Vagina (tissue), 2 donors: ENCODE measurements at regions not wholly inside any gene's neighbourhood (a gene's known extent, or its start where the extent isn't known, plus 50 kb on each side); places are given as distances from the start of the nearest gene placed in this dataset.

Experiments
- DNase-seq, 2 donors: peaks; one replicate each; pipeline ENCODE4 v3.0.0-alpha.2; 2017; ENCODE audit errors: extremely low spot score in 2 of 2
- H3K27ac ChIP-seq: fragments of 200-600 bp; sonication (generic); one replicate; pipeline ENCODE4 v1.5.1; 2019
- H3K27me3 ChIP-seq: fragments of 200-600 bp; sonication (generic); one replicate; pipeline ENCODE4 v1.5.1; 2019
- H3K36me3 ChIP-seq, 2 donors: fragments of 200-600 bp; sonication (generic); one replicate each; pipeline ENCODE4 v1.5.1; 2017 to 2019
- H3K4me1 ChIP-seq: fragments of 200-600 bp; sonication (generic); one replicate; pipeline ENCODE4 v1.5.1; 2019
- H3K4me3 ChIP-seq, 2 donors: fragments of 200-600 bp; sonication (generic); 1 replicate in 1 of 2; 2 replicates in 1 of 2; pipeline ENCODE4 v1.5.1; 2016 to 2019
- H3K9me3 ChIP-seq: fragments of 200-600 bp; sonication (generic); one replicate; pipeline ENCODE4 v1.5.1; 2019
- POLR2A ChIP-seq, 2 donors: fragments of 450-650 bp; IDR thresholded peaks; one replicate each; pipeline ENCODE4 v1.6.1; 2017; ENCODE audit warnings: antibody characterized with exemption in 2 of 2, mild to moderate bottlenecking in 2 of 2, moderate library complexity in 2 of 2
- POLR2AphosphoS5 ChIP-seq, 2 donors: sonication (generic); formaldehyde crosslinking; IDR thresholded peaks; one replicate each; pipeline ENCODE4 v1.9.0; 2017; ENCODE audit warnings: antibody characterized with exemption in 2 of 2, mild to moderate bottlenecking in 2 of 2, low read depth in 1 of 2; ENCODE audit not compliant: insufficient read depth in 1 of 2
- intact Hi-C: fragments of 100-400 bp; cut with DNase I; formaldehyde crosslinking; loops from one replicate; pipeline ENCODE4 v1.15.1; 2023
- TF ChIP-seq, protein P1 (sequence below), 3 experiments: fragments of 450-650 bp in 2 of 3; fragments of 200-600 bp in 1 of 3; sonication (generic) in 1 of 3; IDR thresholded peaks; one replicate each; pipeline ENCODE4 v1.5.1; 2017 to 2019; ENCODE audit warnings: antibody characterized with exemption in 3 of 3, mild to moderate bottlenecking in 2 of 3, moderate library complexity in 2 of 3

DNA sequence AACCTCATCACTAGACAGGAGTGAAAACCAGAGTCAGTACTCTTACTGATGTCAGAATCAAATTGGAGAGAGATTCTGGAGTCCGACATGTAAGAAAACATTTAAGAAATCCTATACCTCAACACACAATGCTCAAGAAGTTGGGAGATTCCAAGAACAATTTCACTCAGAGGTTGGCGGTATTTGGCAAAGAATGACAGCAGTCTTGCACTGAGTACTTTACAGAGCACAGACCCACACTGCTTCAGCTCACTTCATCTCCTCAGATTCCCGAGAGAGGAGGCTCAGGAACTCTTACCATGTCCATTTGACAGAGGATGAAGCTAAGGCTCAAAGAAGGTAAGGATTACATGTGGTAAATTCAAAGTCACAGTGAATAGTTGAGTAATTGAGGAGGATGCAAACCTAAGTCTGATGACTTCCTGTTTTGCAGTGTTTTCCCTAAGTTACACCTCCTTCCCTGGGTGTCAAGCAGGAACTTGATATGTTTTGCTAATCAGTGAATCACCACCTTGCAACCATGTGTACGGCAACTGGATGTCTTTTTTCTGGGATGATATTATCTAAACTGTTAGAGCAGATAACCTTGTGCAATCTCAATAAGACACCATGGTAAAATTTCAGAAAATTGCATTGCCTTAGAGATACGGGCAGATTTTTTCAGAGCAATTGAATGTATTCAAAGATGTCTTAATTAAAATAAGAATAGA lies 61.3 kb upstream of the MME start:
- H3K4me3 ChIP-seq, result no peak overlapping the region
- no peaks in the 10 kb centered on the region for H3K9me3 ChIP-seq
- no peak for DNase-seq
- H3K36me3 ChIP-seq, result no peaks in the 10 kb centered on the region
- intact Hi-C loops, result no loop called here
- no peaks in the 10 kb centered on the region for H3K4me1 ChIP-seq
- no peaks in the 10 kb centered on the region for H3K27me3 ChIP-seq
- TF ChIP-seq, protein P1, sequence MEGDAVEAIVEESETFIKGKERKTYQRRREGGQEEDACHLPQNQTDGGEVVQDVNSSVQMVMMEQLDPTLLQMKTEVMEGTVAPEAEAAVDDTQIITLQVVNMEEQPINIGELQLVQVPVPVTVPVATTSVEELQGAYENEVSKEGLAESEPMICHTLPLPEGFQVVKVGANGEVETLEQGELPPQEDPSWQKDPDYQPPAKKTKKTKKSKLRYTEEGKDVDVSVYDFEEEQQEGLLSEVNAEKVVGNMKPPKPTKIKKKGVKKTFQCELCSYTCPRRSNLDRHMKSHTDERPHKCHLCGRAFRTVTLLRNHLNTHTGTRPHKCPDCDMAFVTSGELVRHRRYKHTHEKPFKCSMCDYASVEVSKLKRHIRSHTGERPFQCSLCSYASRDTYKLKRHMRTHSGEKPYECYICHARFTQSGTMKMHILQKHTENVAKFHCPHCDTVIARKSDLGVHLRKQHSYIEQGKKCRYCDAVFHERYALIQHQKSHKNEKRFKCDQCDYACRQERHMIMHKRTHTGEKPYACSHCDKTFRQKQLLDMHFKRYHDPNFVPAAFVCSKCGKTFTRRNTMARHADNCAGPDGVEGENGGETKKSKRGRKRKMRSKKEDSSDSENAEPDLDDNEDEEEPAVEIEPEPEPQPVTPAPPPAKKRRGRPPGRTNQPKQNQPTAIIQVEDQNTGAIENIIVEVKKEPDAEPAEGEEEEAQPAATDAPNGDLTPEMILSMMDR (IDR thresholded peaks at IDR 0.05), result no peak
- no peak for TF ChIP-seq POLR2A (IDR thresholded peaks at IDR 0.05)
- no peak overlapping the region for H3K27ac ChIP-seq

DNA sequence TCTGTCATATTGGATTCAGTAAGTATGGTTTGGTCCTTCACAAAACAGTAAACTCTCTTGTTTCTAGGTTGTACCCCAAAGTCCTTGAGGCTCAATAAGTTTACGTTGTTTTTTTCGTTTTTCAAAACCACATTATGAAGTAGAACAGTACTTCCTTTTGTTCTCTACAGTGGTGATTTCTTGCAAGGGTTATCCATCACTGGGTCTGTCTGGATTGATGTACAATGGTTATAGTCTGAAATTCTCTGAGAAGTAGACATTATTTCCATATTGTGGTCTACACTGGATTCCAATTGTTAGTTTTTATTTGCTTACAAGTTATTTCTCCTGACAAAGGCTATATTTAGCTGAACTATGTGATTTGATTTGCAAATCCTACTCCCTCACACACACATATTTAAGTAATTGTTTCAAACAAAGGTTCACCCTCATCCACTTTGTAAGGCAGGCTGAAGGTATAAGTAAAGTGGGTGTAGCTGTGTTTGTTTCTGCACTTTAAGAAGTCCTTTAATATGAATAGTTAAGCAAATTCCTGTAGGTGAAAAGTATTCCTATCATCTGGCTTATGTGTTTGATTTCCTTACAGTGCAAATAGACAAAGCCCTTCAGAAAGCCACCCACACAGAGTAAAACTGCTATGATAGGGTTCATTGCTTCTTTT lies 64.2 kb upstream of the MME start:
- Histone ChIP-seq H3K27ac (no peak overlapping the region), H3K36me3 (no peaks in the 10 kb centered on the region), H3K4me3 (no peak overlapping the region), H3K4me1 (no peaks in the 10 kb centered on the region), H3K9me3 (no peaks in the 10 kb centered on the region), H3K27me3 (no peaks in the 10 kb centered on the region)
- TF ChIP-seq, protein P1 (IDR thresholded peaks at IDR 0.05), result no peak
- TF ChIP-seq POLR2AphosphoS5 (IDR thresholded peaks at IDR 0.05; ENCODE audit: insufficient read depth in 1 of 2, low read depth in 1 of 2), result no peak
- no peak for TF ChIP-seq POLR2A (IDR thresholded peaks at IDR 0.05)
- intact Hi-C loops, result no loop called here
- DNase-seq, result no peak

DNA sequence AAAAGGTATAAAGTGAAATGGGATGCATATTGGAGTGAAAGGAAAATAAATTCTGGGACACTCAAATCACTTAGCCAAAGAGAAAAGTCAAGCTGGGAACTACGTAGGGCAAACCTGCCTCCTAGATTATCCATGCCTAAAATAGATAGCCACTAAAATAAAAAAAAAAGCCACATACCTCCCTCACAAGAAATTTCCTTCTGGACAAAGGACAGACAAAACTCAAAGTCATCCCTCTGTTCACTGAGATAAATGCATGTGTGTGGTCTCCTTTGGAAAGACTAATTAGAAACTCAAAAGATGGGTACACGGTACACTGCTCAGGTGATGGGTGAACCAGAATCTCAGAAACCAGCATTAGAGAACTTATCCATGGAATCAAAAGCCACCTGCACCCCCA lies 65.2 kb upstream of the MME start:
- TF ChIP-seq, protein P1 (IDR thresholded peaks at IDR 0.05), result no peak
- TF ChIP-seq POLR2A (IDR thresholded peaks at IDR 0.05) (no peak), POLR2AphosphoS5 (IDR thresholded peaks at IDR 0.05; ENCODE audit: insufficient read depth in 1 of 2, low read depth in 1 of 2) (no peak)
- Histone ChIP-seq H3K4me3 (no peak overlapping the region), H3K27ac (no peak overlapping the region), H3K27me3 (no peaks in the 10 kb centered on the region), H3K36me3 (no peaks in the 10 kb centered on the region), H3K4me1 (no peaks in the 10 kb centered on the region), H3K9me3 (no peaks in the 10 kb centered on the region)
- no peak for DNase-seq
- intact Hi-C loops, result no loop called here

DNA sequence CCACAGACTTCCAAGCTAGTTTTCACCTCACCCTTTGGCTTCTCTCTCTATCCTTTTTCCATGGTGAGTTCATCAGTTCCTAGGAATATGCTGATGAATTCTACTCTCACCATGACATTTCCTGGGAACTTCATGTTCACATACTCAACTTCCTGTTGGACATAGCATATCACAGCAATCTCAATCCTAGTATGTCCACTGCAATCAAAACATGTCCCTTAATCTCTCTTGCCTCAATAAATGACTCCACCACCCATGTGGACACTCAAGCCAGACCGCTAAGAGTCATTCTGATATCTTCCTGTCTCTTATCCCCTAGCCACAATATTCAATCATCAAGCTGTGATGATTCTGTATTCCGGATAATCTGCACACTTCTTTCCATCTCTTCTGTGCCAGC lies 66.7 kb upstream of the MME start:
- Histone ChIP-seq H3K4me3 (no peak overlapping the region), H3K9me3 (no peaks in the 10 kb centered on the region), H3K36me3 (no peaks in the 10 kb centered on the region), H3K4me1 (no peaks in the 10 kb centered on the region), H3K27me3 (no peaks in the 10 kb centered on the region), H3K27ac (no peak overlapping the region)
- TF ChIP-seq, protein P1 (IDR thresholded peaks at IDR 0.05), result no peak
- TF ChIP-seq POLR2AphosphoS5 (IDR thresholded peaks at IDR 0.05; ENCODE audit: insufficient read depth in 1 of 2, low read depth in 1 of 2) (no peak), POLR2A (IDR thresholded peaks at IDR 0.05) (no peak)
- DNase-seq, result no peak
- intact Hi-C loops, result no loop called here

DNA sequence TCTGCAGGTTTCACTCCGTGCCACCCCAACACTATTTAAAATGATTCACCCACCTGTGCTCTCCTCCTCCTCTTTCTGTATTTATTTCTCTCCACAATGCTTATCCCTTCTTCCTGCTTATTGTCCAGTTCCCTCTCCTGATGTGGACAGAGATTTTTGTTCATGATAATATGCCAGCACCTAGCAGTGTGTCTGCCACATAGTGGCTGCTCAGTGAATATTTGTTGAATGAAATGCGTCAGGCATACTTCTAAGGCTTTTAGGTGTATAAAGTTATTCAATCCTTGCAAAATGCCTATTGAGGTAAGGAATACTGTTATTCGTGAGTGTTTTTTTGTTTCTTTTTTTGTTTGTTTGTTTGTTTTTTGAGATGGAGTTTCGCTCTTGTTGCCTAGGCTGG lies 67.5 kb upstream of the MME start:
- no peaks in the 10 kb centered on the region for H3K27me3 ChIP-seq
- no peak for DNase-seq
- TF ChIP-seq POLR2A (IDR thresholded peaks at IDR 0.05), result no peak
- TF ChIP-seq POLR2AphosphoS5 (IDR thresholded peaks at IDR 0.05; ENCODE audit: insufficient read depth in 1 of 2, low read depth in 1 of 2), result no peak
- intact Hi-C loops, result no loop called here
- H3K9me3 ChIP-seq, result no peaks in the 10 kb centered on the region
- H3K4me1 ChIP-seq, result no peaks in the 10 kb centered on the region
- H3K27ac ChIP-seq, result no peak overlapping the region
- H3K4me3 ChIP-seq, result no peak overlapping the region
- no peaks in the 10 kb centered on the region for H3K36me3 ChIP-seq
